Lower leg skin (tissue), 3 donors: ENCODE measurements at regions not wholly inside any gene's neighbourhood (a gene's known extent, or its start where the extent isn't known, plus 50 kb on each side); places are given as distances from the start of the nearest gene placed in this dataset.

Experiments
- CTCF ChIP-seq, 3 donors: fragments of 450-650 bp; IDR thresholded peaks; one replicate each; pipeline ENCODE4 v1.5.1; 2016; ENCODE audit warnings: antibody characterized with exemption in 3 of 3, mild to moderate bottlenecking in 3 of 3, moderate library complexity in 2 of 3
- POLR2A ChIP-seq, 2 donors: fragments of 450-650 bp; IDR thresholded peaks; one replicate each; pipeline ENCODE4 v1.6.1; 2016 to 2017; ENCODE audit warnings: antibody characterized with exemption in 2 of 2, mild to moderate bottlenecking in 1 of 2, moderate library complexity in 1 of 2

GRCh38 chr3:88301996-88302393 is 152.2 kb downstream of the C3orf38 start:
- no peak for TF ChIP-seq POLR2A (IDR thresholded peaks at IDR 0.05)
- no peak for TF ChIP-seq CTCF (IDR thresholded peaks at IDR 0.05)
